UCSD-AML1 (cell line): ENCODE measurements at regions not wholly inside any gene's neighbourhood (a gene's known extent, or its start where the extent isn't known, plus 50 kb on each side); places are given as distances from the start of the nearest gene placed in this dataset.

Source experiments
- DNase-seq: peaks from one replicate; lab custom pipeline; 2025; ENCODE audit not compliant: unreplicated experiment; lab: John Stamatoyannopoulos, UW

DNA sequence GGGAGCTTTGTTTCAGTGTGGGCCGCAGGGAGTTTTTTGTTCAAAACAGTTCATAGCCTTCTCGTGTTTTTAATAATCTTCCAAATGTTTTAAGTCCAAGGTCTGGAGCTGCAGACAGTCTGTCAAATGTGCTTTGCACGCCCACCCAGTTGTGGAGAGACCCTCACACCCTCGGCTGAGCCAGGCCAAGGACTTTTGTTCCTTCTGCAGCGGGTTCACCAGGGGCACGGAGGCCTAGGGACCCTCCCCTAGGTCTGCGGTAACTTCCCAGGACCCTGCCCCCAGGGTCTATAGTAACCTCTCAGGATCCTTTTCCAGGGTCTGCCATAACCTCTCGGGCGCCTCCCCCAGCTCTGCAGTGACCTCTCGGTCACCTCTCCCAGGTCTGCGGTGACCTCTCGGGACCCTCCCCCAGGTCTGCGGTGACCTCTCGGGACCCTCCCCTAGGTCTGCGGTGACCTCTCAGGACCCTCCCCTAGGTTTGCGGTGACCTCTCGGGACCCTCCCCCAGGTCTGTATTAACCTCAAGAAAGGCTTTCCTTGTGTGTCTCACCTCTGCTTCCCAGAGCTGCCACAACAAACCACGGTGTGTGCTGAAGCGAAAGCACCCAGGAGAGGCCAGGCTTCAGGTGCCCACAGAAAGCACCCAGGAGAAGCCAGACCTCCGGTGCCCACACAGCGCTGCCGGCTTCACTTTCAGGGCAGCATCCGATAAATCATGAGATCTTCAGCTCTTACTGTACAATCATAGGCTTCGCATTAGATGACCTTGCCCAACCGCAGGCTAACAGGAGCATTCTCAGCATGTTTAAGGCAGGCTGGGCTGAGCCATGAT lies 301.9 kb upstream of the SALL3 start:
- DNase-seq: no peak

DNA sequence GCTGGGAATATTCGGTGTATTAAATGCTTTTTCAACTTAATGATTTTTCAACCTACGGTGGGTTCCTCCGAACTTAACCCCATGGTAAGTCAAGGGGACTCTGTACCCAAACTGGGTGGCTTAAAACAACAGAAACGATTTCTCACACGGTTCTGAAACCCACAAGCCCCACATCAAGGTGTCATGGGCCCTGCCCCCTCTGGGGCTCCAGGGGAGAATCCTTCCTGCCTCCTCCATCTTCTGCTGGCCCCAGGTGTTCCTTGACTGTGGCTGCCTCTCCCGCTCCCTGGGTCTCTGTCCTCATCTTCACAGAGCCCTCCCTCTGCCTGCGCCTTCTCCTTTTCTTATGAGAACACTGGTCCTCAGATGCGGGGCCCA lies 301.3 kb upstream of the SALL3 start:
- no peak for DNase-seq

DNA sequence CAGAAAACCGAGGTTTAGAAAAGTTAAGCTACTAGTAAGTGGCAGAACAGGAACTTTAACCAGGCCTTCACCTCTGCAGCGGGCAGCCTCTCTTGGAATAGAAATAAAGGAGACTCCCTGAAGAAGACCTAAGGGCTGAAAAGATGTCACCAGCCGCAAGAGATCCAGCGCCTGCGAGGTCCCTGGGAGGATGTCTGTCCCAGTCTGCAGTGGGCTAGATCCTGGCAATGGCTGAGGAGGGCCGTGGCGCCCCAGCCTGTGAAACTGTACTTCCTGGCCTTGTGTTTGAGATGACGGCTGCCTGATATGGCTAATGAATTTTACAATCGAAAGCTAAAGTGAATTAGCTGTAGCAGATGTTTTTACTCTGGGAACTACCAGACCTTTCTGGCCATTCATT lies 300.6 kb upstream of the SALL3 start:
- no peak for DNase-seq

DNA sequence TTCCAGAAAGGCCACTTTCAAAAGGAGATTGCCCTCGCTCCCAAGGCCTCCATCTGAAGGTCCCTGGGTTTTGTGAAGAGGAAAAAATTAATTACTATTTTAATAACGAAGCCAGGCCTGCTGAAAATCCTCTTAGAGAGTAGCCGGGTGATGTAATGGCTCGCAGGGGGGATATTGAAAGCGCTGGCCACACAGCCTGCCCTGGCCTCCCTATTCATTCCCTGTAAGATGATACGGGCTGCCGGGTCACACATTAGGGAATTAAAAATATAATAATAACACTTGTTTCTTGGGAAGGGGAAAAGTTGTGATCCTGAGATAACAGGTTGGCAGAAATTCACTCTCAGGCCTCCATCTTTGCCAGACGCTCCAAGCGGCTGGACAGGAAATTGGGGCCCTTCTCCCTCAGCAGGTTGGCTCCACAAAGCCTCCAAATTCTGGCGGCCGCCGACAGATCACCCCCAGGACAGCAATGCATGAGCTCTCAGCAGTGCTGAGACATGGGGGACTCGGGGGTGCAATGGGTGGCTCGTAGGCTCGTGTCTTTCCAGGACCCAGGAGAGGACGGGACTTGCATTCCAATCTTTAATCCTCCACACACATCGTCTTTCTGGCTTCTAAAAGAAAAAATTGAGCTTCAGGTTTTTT lies 299.9 kb upstream of the SALL3 start:
- no peak for DNase-seq

DNA sequence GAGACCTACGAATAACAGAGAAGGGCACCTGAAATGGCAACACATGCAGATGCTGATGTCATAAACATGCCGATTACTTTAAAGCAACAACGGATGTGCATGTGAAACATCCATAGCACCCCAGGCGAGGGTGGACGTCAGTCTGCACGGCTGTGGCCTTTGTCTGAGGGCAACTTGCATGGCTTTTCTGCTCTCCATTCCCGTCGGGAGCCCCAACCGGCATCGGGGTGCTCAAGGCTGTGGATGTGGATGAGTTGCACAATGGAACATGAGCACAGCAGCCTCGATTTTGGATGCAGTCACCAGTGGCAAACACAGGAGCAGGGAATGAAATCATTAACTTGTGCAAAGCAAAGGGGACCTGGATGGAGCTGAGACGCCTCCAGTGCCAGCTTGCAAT lies 298.2 kb upstream of the SALL3 start:
- no peak for DNase-seq

DNA sequence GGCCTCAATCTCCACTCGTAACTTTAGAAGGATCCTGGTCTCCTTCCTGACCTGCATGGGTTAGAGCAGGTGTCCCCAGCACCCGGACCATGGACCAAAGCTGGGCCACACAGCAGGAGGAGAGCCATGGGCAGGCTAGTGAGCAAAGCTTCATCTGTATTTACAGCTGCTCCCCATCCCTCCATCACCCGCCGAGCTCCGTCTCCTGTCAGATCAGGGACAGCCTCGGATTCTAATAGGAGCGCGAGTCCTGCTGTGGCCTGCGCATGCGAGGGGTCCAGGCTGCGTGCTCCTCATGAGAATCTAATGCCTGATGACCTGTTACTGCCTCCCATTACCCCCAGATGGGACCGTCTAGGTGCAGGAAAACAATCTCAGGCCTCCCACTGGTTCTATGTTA lies 297.7 kb upstream of the SALL3 start:
- no peak for DNase-seq

DNA sequence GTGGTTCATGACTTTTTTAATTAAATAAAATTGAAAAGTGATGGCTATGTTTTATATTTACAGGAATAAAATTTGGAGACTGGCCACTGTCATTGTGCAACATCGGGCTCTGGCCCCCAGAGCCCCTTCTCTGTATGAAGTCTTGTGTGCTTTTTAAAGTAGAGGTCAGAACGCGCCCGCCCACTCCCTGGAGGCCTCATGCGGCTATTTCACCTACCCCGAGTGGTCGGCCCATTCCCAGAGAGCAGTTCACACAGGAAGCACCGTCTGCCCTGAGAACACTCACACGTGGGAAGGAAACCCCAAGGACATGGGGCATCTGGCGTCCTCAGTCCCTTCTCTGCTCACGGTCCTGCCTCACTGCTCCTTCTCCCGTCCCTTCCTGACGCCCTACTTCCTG lies 296.9 kb upstream of the SALL3 start:
- no peak for DNase-seq

DNA sequence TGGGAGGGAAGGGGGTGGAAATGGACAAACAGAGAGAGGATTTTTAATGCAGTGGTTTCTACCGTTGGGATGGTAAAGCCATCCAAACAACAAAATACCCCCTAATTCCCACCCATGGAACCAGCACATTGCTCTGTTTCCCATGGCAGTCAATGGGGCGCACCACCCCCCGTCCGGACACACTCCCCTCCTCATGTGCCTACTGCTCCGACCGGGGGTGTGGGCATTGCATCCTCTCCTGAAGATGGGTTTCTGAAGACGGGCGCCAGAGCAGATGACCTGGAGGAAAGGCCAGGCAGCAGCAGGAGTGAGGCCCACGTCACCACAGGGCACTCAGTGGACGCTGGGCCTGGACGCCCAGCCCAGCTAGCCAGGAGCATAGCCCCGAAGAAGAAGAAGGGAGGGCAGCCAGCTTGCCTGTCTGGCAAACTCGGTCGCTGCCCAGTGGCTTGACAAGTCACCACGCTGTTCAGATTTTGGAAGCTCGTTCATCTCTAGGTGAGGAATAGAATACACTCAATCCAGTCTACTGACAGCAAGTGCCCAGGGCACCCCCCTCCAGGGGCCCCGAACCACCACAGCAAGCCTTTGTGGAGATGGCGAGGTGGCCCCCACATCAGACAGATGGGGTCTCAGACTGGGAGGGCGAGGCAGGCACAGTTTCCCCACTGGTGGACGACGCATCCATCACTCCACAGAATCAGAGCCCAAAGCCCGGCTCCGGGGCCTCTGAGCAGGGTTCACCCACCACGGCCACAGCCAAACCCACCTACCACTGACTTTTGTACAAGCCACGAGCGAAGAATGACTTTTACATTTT lies 296.2 kb upstream of the SALL3 start:
- DNase-seq: no peak

DNA sequence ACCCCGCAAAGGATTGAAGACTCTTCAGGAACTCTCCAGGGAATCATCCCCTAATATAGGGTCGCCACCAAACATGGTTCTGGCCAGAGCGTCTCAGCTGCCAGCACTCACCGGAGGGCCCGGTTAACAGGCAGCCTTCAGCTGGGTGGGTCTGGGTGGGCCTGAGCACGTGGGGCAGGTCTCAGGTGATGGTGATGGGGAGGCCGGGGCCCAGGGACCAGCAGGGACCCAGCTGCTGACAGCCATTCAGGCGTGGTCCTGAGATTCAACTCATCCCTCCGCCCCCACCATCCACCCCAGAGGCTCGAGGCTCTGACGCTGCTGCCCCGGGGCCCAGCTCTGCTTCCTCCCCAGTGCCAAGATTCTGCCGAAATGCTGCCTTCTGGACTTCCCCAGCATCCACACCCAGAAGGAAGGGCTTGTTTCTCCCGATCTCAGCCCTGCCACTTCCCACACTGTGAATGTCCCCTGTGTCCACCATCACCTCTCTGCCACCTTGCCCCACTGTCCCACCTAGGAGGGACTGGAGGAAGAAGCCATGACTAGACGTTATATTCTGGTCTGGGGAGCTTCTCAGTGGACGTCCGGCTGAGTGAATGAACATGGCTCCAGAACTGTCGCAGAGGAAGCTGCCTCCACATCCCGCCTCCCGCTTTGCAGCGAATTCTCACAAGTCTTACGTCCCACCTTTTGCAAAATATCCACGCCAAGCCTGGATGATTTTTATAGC lies 294.2 kb upstream of the SALL3 start:
- no peak for DNase-seq

DNA sequence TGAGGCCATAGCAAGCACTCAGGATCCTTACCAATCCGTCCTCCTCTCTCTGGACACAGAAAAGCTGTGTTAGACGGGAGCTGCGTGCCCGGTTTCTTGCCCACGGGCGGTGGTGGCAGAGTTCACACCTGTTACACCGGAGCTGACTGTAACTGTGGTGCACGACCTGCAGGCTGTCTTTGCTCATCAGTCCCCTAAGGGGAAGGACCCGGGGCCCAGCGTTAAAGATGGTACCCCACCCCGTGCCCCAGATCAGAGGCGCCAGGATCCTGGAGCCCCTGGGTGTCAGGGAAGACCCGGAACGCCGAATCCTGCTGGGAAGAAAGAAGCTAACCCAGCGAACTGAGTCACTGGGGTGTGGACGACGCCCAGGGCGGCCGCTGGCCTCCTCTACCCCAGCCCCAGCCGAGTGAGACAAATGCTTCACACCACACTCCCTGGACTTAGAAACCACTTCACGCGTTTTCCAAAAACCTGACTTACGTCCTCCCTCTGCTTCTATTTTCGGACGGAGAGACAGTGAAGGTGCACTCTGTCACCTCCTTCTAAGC lies 293.6 kb upstream of the SALL3 start:
- no peak for DNase-seq

DNA sequence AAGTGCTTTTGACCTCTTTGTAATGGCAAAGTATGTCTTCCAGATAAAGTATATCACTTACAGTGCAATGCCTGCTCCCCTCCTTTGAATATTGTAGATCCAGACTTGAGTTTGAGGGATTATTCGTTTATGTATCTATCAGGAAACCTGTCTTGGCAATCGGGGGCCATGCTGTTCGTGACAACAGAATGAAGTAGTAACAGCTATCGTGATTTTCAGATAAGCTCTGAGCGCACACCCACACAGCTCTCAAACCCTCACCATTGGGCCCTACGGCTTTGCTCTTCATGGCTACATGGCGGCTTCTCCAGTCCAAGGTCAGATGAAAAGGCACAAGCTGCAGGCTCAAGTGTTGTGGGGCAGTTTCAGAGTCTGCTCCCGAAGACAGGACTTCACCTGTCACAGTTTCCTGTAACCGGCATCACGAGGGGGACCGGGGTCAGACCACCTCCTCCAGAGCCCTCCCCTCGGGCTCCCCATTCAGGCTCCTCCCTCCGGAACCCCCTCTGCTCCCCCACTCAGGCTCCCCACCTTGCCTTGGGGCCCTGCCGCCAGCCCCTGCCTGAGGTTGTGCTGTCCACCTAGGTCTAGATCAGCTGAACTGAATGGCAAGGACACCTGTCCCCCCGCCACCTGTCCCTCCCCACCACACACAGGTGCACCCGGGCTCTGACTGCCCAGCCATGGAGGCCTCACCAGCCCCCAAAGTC lies 292.5 kb upstream of the SALL3 start:
- DNase-seq: no peak

DNA sequence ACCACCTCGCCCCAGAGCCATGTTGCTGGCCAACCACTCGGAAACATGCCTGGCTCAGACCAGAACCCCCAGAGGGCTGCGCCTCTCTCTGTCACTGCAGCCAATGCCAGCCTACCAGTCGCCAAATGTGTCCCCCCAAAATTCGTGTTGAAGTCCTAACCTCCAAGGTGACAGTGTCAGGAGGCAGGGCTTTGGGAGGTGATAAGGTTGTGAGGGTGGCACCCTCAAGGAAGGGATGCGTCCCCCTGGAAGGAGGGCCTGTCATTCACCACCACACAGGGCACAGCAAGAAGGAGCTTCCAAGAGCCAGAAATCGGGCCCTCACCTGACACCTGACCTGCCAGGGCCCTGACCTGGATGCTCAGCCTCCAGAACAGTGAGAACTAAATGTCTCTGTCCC lies 291.9 kb upstream of the SALL3 start:
- DNase-seq: no peak

DNA sequence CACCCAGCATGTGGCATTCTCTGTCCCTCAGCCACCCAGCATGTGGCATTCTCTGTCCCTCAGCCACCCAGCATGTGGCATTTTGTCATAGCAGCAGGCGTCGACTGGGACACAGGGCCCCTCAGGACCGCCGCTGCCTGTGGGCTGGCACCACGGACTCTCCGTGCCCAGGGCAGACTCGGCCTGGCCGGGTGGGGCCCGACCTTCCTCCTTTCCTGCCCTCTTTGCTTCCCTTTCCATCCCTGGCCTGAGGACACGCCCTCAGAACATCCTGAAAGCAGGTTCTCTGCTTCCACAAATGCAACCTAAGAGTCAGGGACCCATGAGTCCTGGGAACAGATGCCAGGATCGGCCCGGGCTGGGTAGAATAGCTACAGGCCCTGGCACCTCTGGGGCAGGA lies 291.4 kb upstream of the SALL3 start:
- DNase-seq: no peak

DNA sequence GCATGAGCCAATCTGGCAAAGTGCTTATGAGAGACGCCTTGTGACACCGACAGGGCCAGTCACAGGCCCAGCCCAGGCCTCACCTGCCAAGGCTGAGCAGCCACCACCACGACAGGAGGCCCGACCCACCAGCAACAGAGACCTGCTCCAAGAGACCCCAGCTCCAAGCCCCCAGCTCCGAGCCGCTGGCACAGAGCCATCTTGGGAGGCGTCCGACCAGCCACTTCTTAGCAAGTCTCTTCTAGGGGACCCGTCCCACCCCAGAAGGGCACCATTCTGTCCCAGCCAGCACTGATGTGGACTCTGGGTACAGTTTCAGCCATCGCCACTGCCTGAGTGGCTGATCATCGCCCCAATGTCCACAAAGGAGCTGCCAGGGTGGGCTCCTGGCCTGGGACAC lies 290.7 kb upstream of the SALL3 start:
- no peak for DNase-seq

DNA sequence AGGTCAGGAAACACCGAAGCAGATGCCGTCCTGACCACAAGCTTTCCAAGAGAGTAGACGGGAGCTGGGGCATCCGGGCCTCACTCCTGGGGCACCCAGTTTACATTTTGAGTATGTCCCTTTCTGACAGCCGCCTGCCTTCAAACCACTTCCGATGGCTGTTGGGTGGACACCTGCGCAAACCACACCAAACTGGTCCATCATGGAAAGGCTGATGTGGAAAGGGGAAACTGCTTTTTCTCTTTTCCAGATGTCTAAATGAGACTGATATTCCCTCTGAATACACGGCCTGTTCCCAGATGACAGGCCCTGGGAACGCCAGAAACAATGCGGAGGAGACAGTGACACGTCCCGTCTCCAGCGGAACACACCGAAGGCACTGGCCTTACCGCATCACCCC lies 290.0 kb upstream of the SALL3 start:
- DNase-seq: no peak

DNA sequence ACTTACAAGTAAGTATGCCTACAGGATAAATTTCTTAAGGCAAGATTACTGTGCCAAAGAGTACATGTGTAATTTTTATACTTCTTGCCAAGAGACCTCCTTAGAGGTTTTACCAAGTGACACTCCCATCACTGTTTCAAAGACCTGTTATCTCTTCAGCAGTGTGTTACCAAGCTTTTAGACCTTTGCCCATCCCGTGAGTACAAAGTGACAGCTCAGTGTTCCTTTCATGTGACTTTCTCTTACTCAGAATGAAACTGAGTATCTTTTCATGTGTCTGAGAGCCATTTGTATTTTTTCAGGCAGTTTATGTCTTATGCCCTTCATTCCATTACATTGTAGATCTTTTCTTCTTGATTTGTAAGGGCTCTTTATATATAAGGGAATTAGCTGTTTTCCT lies 287.5 kb upstream of the SALL3 start:
- no peak for DNase-seq

DNA sequence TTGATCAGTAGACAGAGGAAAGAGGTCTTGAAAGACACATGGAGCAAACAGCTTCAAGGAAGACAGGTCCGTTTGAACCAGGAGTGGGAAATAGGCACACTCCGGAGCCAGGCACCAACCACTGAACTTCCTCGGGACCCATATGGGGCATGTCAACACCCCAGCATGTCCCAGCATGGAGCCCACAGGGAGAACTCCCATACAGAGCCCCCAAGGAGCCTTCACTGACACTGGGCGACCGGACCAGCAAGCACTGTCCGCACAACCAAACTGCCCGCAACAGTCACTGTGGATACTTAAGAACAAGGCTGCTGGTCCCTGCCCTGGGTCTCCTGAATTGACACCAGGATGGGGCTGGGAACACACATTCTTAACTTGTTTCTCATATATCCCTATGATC lies 286.2 kb upstream of the SALL3 start:
- DNase-seq: no peak

DNA sequence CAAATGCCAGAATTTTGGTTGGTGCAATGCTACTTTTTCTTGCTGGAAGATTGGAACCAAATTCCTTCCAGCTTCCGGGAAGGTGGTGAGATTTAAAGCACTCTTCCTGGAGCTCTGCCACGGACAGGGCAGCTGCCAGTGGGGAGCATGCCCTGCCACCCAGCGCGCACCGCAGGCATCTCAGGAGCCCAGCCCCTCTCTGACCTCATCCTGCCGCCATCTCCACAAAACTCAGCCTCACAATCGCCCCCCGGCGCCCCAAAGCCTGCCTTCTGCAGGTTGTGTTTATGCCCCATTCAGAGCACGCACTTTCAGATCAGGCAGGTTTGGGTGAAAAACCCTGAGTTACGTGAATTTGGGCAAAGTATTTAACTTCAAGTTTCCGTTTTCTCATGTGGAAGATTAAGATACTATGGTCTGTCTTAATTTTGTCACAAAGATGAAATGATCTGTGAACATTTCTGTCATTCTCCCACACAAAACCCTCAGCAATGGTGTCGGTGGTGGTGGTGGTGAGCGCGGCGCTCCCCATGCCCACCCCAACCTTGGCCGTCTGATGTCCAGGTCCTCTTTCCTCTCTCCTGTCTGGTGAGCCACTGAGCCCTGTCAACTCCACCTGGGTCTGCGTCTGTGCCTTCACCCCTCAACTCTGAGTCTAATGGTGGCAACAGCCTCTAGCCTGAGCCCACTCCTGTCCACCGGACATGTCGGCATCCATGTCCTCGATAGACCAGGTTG lies 282.8 kb upstream of the SALL3 start:
- no peak for DNase-seq

DNA sequence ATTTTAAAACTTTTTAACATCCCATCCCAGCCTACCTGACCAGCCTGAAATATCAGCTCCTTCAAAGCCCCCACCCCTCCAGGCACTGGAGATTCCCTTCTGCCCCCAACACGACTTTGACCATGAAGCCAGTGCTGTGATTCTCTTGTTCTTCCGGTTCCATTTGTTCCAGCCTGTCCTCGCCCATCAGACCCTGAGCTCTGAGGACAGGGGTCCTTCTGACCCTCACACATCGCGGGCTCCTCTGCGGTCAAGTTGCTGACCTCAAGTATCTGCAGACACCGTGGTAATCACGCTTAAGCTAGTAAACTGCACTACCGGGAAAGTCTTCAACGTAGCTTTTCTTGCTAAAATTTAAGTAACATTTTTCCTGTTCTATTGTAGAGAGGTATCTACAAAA lies 282.2 kb upstream of the SALL3 start:
- no peak for DNase-seq

DNA sequence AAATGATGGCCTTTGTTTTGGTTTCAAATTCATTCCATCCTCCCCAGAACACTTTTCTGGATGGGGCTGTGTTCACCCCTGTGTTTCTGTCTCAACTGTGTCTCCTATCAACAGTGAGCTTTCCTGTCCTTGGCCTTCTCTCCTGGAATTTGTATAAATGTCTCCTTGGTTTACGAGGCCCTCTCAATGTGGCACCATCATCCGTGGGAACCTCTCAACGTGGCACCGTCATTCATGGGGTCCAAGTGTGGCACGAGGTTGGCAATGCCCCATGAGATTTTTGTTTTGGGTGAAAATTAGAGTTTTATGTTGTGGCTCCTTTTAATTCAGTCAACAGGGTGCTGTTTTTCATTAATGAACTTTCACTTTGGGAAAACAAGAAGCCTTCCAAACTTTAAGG lies 280.7 kb upstream of the SALL3 start:
- no peak for DNase-seq
